GM21825 (cell line): ENCODE measurements at regions not wholly inside any gene's neighbourhood (a gene's known extent, or its start where the extent isn't known, plus 50 kb on each side); places are given as distances from the start of the nearest gene placed in this dataset.

Source experiments
- ATAC-seq: cut with Tn5 transposase; IDR thresholded peaks from one replicate; pipeline ENCODE4 v1.9.1; 2021; ENCODE audit warnings: mild to moderate bottlenecking, moderate library complexity; ENCODE audit not compliant: unreplicated experiment

DNA sequence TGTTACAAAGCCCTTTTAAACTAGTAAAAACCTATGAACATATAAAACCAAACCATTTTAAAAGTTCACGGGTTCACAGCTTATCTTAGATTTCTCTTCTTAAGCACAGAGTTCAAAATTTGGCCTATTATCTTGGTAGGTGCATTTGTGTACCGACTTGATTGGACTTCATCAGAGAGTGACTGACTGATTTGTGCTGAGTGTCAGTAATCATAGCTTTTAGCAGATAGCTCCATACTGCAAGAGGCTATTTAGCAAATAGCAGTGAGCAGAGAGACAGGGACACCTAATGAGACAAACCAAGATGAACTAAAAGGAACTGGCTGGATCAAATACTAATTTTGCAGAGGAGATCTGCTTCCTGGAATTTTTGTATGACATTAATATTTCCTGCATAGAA is 274.5 kb downstream of the PRR16 start:
- no peak for ATAC-seq

DNA sequence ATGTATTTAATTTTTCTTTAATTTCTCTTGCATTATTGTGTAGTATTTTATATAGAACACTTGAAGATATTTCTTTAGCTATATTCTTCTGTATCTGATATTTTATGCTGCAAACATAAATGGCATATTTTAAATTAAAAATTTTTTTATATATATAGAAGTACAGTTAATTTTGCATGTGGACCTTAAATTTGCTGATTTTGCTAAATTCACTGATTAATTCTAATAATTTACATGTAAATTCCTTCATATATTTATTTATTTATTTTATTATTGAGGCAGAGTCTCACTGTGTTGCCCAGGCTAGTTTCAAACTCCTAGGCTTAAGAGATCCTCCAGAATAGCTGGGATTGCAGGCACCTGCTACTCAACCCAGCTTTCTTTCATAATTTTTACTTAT is 276.9 kb downstream of the PRR16 start:
- ATAC-seq, result no peak

DNA sequence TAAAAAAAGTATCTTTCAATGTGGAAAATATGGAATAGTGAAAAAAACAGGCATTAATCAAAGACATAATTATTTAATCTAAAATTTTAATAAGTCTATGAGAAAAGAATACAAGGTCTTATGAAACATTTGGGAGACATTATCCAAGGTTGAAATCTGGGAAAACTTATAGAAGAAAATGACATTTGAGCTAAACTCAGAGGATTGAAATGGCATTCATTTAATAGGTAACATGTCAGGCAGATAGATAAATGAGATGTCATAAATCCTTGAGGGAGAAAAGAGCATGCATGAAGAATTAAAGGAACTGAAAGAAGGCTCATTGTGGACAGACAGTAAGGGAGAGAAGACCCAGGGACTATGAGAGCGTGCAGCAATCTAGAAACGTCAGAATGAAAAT is 284.4 kb downstream of the PRR16 start:
- no peak for ATAC-seq

DNA sequence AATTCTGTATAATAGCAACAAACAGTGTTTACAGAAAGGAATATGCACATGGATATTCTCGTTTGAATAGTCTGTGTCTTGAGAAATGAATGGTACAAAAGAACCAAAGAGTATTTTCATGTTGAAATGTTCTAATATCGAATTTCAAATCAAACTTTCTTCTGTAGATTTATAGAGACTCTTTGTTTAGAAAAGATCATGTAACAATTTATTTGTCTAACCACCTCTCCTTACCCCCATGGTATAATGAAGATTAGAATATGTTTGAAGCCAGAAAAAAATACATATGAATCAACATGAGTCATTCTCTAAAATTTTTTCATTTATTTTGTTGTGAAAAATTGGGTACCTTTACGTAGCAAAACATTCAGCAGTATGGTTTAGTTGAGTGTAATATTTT is 285.6 kb downstream of the PRR16 start:
- ATAC-seq, result no peak

DNA sequence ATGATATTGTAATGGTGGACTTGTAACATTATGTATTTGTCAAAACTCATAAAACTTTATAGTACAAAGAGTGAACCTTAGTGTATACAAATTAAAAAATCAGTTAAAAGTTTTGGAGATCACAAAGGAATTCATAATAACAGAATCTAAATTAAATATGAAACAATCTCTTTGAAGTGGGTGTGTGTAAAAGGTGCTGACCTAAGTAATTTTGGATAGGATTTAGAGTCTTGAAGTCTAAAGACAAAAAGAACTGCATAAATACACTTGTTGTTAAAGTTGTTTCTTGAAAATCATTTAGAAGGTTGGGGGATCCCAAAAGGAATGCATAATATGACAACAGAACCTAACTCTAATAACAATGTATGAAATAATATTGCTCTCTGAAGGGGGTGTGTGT is 295.5 kb downstream of the PRR16 start:
- no peak for ATAC-seq

DNA sequence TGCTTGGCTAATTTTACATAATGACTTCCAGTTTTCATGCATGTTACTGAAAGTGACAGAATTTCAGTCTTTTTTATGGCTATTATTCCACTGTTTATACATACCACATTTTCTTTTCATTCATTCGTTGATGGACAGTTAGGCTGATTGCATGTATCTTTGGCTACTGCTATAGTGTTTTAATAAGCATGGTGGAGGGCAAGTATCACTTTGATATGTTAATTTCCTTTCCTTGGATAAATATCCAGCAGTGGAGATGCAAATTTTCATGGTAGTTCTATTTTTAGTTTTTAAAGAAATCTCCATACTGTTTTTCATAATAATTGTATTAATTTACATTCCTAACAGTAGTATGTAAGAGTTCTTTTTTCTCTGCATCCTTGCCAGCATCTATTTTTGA is 297.9 kb downstream of the PRR16 start:
- no peak for ATAC-seq

DNA sequence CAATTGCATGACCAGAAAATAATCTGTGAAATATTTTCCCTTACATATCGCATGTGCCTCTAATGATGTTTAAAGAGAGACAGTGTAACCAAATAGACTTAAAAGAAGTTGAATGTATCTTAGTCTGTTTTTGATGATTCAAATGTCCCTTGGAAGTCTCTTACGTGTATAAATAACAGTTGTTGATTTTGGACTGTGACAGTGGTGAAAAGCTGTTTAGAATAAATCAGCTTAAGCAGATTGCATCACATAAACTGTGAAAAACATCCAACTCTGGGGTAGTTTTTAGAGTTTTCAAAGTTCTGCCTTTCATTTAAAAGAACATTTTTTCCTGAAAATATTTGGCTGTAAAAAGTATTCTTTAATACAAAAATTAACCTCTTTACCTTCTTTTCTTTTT is 301.1 kb downstream of the PRR16 start:
- ATAC-seq, result no peak

DNA sequence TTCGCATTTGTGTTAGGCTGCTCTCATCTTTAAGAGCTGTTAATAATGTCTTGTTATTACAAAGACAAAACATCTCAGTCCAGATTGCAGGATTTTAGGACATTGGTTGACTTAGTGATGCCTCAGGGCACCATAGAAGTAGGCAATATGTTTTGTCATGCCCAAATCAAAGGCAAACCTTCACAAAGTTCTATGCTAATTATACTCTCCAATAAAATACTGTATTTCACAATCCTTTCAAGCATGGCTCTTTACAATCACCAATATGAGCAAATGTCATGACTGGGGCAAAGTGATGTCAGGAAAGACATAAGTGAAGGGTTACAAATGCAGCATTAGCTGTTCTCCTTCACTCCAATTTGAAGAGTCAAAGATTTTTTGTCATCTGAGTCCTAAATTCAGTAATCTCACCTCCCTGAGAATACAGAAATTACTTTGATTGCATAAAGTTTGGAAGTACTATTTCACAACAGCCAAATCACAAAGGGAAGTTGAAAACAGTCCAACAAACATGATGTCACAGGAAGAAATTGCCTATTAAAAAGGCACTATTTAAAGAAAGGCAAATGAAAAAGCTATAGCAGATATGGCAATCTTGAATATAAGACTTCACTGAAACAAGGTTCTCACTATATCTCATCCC is 303.2 kb downstream of the PRR16 start:
- ATAC-seq, result no peak

DNA sequence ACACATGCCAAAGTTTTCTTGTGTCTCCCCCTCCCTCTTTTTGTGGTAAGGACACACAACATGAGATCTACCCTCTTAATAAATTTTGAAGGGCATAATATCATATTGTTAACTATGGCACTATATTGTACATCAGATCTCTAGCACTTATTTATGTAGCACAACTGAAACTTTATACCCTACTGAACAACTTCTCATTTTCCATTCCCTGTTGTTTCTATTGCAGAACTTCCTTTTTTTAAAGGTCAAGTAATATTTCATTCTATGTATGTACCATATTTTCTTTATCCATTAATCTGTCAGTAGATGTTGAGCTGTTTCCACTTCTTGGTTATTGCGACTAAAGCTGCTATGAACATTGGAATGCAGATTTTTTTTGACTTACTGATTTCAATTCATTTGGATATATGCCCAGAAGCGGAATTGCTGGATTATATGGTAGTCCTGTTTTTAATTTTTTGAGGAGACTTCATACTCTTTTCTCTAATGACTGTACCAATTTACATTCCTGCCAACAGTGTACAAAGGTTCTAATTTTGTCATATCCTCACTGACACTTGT is 305.3 kb downstream of the PRR16 start:
- ATAC-seq, result no peak

DNA sequence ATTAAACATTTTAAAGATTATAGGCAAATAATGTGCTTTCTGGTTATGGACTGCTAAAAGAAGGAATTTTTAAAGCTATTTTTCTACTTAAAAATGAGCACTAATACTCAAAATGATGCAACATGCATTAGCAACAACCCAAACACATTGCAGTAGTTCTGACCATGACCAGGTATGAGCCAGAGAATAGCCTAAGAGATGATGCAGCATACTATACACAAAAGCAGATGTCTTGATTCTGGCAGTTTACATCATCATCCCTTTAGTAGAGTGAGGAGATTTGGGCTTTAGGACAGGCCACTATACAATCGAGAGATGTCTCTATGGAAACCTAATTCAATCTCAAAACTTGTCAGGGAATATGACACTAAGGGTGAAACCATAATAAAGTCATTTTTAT is 307.1 kb downstream of the PRR16 start:
- ATAC-seq, result no peak

DNA sequence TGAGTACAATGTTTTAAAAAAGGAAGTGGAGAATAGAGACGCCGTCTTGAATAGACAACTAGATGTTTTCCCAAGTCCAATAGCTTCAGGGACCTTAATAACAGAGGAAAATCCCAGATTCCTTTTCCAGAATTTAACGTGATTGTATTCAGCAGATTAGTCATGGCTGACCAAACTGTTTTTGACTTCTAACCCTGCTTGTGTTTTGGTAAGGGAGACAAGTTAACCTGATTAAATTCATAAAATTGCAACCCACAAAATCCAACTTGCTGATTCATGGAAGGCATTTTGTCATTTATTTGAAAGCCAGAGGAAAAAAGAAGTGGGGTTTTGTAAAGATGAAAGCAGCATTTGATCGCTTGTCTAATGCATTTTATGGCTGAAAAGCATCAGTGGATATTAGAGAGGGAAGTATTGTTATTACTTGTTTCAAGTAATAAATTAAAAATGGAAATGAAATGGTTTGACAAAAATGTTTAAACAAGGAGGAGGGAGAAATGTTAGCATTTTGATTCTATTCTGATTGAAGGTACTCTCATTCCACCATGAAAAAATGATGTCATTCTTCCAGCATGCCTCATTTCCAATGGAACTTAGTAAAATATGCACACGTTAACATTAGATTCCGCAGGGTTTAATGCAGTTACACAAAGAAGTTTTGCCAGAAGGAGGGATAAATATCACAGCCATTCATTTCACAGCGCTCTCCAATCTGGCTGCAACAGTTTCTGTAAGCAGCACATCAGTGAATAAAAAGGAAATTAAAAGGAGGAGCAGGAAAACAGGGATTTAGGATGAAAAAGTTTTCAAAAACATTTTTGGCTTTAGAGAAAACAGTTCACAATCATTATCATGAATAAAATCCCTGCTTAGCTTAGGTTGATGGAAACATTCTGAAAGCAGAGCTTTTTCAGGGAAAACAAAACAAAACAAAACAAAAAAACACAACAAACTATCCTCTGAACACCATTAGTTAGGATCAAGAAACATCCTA is 314.7 kb downstream of the PRR16 start:
- ATAC-seq, result no peak

DNA sequence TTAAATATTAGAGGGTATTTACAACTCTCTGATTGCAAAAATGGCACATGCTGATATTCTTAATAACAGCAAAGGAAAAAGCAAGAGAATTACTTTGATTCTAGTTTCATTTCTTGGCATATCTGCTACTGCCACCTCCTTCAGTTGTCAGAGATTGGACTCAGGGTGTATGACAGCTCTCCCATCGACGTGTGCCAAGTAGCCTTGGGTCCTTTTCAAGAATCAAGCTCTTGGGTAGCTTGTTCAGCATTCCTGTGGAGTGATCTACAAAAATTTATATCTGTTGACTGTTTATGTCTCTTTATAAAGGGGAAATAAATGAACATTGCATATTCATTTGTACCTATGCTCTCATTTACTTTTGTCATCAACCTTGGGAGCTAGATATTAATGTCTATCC is 315.6 kb downstream of the PRR16 start:
- no peak for ATAC-seq

DNA sequence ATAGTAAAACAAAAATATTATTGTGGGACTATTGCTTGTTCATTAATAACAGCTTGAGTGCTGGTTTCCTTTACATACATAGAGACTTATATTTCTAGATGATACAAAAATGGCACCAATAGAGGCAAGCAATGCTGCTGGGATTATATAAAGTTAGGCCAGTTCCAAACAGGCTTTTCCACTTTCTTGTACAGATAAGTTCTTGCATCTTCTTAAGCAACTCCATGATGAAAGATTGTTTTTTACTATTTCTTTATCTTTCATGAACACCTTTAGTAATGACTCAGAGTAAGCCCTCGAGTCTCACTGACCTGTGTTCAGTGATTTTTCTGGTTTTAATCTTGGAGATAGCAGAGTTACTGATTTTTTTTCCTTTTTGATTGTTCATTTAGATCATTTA is 324.4 kb downstream of the PRR16 start:
- no peak for ATAC-seq

DNA sequence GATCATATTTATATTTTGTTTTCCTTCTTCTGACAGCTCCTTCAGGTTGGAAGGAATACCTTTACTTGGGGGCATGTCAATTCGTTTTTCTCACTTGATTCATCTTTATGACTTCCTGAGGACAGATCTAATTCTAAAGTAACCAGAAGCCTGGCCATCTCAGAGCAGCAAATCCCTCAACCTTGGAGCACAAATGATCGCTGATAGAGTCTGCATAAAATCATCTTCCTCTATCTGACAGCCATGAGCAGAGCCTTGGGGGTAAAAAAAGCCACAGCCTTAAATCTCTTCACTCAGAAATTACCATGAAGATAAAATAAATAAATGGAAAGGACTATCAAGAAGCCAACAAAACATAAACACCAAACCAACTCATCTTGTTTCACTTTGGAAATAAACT is 325.8 kb downstream of the PRR16 start:
- ATAC-seq, result no peak

DNA sequence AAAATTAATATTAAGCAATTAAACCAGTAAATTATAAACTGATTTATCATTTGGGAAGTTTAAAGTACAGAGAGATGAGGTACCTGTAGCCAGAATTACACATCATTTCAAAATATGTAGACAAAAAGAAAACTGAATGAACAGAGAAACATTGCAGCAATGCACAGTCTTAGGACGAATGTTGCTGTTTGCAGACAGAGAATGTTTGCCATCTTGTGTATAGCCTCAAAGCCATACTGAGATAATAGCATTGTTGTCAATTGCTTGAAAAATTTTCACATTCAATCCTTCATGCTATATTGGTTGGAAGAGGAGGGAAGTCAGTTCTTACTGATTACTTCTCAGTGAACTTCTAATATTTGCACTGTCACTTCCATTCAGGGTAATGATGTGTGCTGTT is 326.2 kb downstream of the PRR16 start:
- no peak for ATAC-seq

DNA sequence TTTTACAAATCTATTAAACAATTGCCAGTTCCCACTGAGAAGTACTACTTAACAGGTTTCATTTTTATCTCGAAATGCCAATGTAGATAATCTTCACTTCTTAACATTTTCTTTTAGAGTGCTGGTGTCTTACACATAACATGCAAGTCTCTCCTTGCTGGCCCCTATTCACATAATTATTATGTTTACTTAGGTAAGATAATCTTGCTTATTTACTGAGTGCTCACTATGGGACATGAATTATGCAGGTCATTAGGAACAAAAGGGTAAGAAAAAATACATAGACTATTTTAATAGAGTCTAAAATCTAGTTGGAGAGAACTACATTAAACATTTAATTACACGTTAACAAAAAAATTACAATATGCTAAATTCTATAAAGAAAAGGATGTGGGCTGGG is 328.4 kb downstream of the PRR16 start:
- no peak for ATAC-seq

DNA sequence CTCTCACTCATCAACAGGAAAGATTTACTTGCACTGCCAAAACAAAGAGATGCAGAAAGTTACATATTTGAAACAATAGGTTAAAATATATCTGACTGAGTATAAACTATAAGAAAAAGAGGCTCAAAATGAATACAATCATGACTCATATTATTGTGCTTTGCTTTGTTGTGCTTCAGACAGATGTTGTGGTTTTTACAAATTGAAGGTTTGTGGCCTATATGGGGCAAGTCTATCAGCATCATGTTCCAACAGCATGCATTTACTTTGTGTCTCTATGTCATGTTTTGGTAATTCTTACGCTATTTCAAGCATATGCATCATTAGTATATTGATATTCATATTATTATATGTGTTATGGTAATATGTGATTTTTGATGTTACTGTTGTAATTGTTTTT is 330.0 kb downstream of the PRR16 start:
- no peak for ATAC-seq

DNA sequence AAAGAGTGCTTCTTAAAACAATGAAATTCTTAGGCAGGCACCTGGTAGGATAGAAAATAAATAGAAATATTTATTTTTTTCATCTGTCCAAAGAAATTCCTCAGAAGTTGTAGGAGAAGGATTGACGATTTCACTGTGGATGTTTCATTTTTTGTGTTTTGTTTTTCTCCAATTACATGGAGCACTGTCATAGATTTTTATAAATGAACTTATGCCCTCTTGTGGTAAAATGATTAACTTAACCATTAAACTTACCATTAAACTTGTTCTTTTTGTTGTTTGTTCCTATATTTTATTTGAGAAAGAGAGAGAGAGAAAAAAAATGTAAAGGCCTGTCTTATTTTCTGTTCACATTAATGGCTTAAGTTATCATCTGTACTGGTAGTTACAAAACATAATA is 339.2 kb downstream of the PRR16 start:
- no peak for ATAC-seq

DNA sequence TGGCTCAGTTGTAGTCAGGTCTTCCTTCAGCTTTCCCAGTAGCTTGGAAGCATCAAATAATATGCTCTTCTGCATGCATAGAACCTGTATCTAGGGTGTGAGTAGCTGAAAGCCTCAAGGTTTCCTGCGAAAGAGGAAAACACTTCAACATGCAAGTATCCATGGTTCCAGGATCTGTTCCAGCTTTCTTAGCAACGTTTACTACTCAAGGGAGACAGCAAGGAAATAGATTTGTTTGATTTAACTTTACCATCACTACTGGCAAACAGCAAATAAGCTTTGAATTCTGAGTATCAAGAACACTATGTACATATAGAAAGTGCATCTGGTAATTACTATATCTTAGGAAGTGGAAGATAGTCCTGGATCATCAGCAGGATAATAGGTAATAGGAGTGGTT is 341.0 kb downstream of the PRR16 start:
- ATAC-seq, result no peak

DNA sequence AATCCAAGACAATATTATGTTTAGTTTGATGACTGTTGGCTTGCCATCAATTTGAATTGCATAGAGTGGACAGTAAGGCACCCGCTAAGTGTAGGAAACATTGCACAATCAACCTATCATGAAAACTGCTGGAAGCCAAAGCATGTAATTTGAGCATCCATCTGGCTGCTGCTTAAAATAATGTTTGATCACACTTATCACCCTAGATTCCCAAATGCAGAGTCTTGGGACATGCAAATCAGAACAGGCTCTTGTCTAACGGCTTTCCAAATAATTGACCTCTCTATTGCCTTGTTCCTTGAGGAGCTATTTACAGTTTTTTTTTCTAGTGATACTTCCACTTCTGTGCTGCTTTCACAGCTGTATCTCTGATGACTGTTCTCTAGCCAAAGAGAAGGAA is 342.1 kb downstream of the PRR16 start:
- ATAC-seq, result no peak

DNA sequence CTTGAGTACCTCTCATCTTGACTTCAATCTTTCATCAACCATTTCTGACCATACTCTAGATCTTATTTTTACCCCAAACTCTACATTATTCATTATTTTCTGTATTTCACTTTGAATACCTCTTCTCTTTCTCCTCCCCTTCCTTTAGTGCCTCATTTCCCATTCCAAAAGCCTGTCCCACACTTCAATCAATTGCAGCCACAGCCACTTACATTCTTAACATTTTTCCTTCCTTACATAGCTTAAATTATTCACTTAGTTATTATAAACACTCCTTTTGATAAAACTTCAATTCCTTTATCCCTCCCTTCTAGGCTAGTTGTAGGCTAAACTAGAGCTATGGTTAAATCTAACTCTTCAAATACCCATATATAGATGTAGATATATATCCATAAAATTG is 344.0 kb downstream of the PRR16 start:
- no peak for ATAC-seq

DNA sequence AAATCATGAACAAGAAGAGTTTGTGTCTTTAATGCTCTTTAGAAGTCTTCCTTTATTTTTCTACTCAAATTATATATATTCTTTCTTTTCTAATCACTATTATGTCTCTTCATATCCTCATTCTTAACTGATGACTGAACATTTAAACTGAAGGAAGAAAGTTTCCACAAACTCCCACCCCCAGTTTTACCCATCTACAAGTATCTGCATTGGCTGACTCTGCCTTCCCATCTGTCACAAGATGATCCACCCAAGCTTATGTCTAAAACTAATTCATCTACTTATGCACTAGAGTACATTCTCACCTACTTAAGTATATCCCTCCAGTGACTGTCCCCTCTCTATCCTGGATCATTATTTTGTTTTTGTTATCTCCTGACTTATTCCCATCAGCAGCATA is 344.5 kb downstream of the PRR16 start:
- ATAC-seq, result no peak
